Liver (tissue), 8 donors: ENCODE measurements at regions not wholly inside any gene's neighbourhood (a gene's known extent, or its start where the extent isn't known, plus 50 kb on each side); places are given as distances from the start of the nearest gene placed in this dataset.

Source experiments
- DNase-seq: peaks from one replicate; pipeline ENCODE4 v3.0.0-alpha.2; 2017; ENCODE audit warnings: low spot score
- H3K27ac ChIP-seq, 2 donors: one replicate each; pipeline ENCODE4 v1.7.0; 2013; ENCODE audit warnings: inconsistent platforms in 2 of 2, low read length in 2 of 2, control low read depth in 1 of 2, low read depth in 1 of 2, mild to moderate bottlenecking in 1 of 2
- H3K27me3 ChIP-seq, 4 donors: one replicate each; pipeline versions ENCODE4 v1.6.1 to v1.7.0; 2013; ENCODE audit warnings: low read length in 3 of 4, inconsistent platforms in 1 of 4, mild to moderate bottlenecking in 1 of 4, moderate library complexity in 1 of 4; ENCODE audit not compliant: control insufficient read depth in 4 of 4, insufficient read depth in 4 of 4
- H3K36me3 ChIP-seq, 4 donors: one replicate each; pipeline versions ENCODE4 v1.6.1 to v1.7.0; 2013; ENCODE audit warnings: low read length in 3 of 4, mild to moderate bottlenecking in 3 of 4, low read depth in 1 of 4, moderate library complexity in 1 of 4; ENCODE audit not compliant: control insufficient read depth in 4 of 4, insufficient read depth in 3 of 4
- H3K4me1 ChIP-seq, 4 donors: one replicate each; pipeline versions ENCODE4 v1.6.1 to v1.7.0; 2013; ENCODE audit warnings: low read length in 3 of 4, mild to moderate bottlenecking in 3 of 4, moderate library complexity in 1 of 4; ENCODE audit not compliant: control insufficient read depth in 4 of 4, insufficient read depth in 4 of 4
- H3K4me3 ChIP-seq, 3 donors: one replicate each; pipeline versions ENCODE4 v1.6.1 to v1.7.0; 2013; ENCODE audit warnings: low read length in 3 of 3, control low read depth in 1 of 3, low read depth in 1 of 3, mild to moderate bottlenecking in 1 of 3
- H3K9ac ChIP-seq, 2 donors: one replicate each; pipeline ENCODE4 v1.7.0; 2013; ENCODE audit warnings: low read length in 2 of 2, mild to moderate bottlenecking in 2 of 2, moderate library complexity in 2 of 2, control low read depth in 1 of 2, low read depth in 1 of 2
- H3K9me3 ChIP-seq, 4 donors: one replicate each; pipeline versions ENCODE4 v1.6.1 to v1.7.0; 2013; ENCODE audit warnings: low read length in 3 of 4; ENCODE audit not compliant: control insufficient read depth in 4 of 4
- EGR1 ChIP-seq, 2 donors: IDR thresholded peaks; 2 replicates each; pipeline ENCODE4 v1.6.1; 2016 to 2018; ENCODE audit warnings: antibody characterized with exemption in 2 of 2, low read depth in 2 of 2
- FOXA1 ChIP-seq: IDR thresholded peaks from 2 replicates; pipeline ENCODE4 v1.6.1; 2016; ENCODE audit warnings: antibody characterized with exemption
- FOXA2 ChIP-seq: IDR thresholded peaks from 2 replicates; pipeline ENCODE4 v1.6.1; 2016; ENCODE audit warnings: antibody characterized with exemption
- GABPA ChIP-seq, 2 donors: IDR thresholded peaks in 1 of 2; conservative IDR thresholded peaks in 1 of 2; 2 replicates each; pipeline ENCODE4 v1.6.1; 2016; ENCODE audit warnings: antibody characterized with exemption in 2 of 2, mild to moderate bottlenecking in 1 of 2, moderate library complexity in 1 of 2
- HNF4A ChIP-seq, 2 donors: conservative IDR thresholded peaks; 2 replicates each; pipeline ENCODE4 v1.6.1; 2016; ENCODE audit warnings: antibody characterized with exemption in 2 of 2, mild to moderate bottlenecking in 2 of 2
- HNF4G ChIP-seq: IDR thresholded peaks from 2 replicates; pipeline ENCODE4 v1.6.1; 2016; ENCODE audit warnings: antibody characterized with exemption
- JUND ChIP-seq, 2 donors: IDR thresholded peaks; 2 replicates each; pipeline ENCODE4 v1.6.1; 2016; ENCODE audit warnings: antibody characterized with exemption in 2 of 2
- MAX ChIP-seq: IDR thresholded peaks from 2 replicates; pipeline ENCODE4 v1.6.1; 2016; ENCODE audit warnings: antibody characterized with exemption
- NR2F2 ChIP-seq: IDR thresholded peaks from 2 replicates; pipeline ENCODE4 v1.6.1; 2016; ENCODE audit warnings: antibody characterized with exemption
- RAD21 ChIP-seq, 2 donors: IDR thresholded peaks; 2 replicates each; pipeline ENCODE4 v1.6.1; 2016; ENCODE audit warnings: antibody characterized with exemption in 2 of 2, mild to moderate bottlenecking in 2 of 2
- REST ChIP-seq: IDR thresholded peaks from 2 replicates; pipeline ENCODE4 v1.6.1; 2016; ENCODE audit warnings: antibody characterized with exemption, mild to moderate bottlenecking
- RXRA ChIP-seq, 2 donors: IDR thresholded peaks; 2 replicates each; pipeline ENCODE4 v1.6.1; 2017 to 2018; ENCODE audit warnings: antibody characterized with exemption in 2 of 2, mild to moderate bottlenecking in 1 of 2
- SP1 ChIP-seq: IDR thresholded peaks from 2 replicates; pipeline ENCODE4 v1.6.1; 2018; ENCODE audit warnings: antibody characterized with exemption, mild to moderate bottlenecking
- TAF1 ChIP-seq: conservative IDR thresholded peaks from 2 replicates; pipeline ENCODE4 v1.6.1; 2016; ENCODE audit warnings: antibody characterized with exemption, mild to moderate bottlenecking
- YY1 ChIP-seq: IDR thresholded peaks from 2 replicates; pipeline ENCODE4 v1.6.1; 2016; ENCODE audit warnings: antibody characterized with exemption, mild to moderate bottlenecking
- WGBS: extraction: QIAGEN DNeasy Blood & Tissue Kit; methylation state at CpG from one replicate; pipeline ENCODE4 v1.1.7; 2013; 5-methylcytosine and 5-hydroxymethylcytosine counted together
- TF ChIP-seq, protein P1 (sequence below): IDR thresholded peaks from 2 replicates; pipeline ENCODE4 v1.6.1; 2016; ENCODE audit warnings: antibody characterized with exemption
- TF ChIP-seq, protein P2 (sequence below): fragments of 150-350 bp; IDR thresholded peaks from 2 replicates; pipeline ENCODE4 v1.5.1; 2017; ENCODE audit warnings: improper control_type of control experiment, low read depth, low read length; ENCODE audit not compliant: missing input control
- donor health status: healthy.
- donor health status: healthy.
- donor health status: healthy.
- donor health status: healthy.
- donor health status: healthy.

DNA sequence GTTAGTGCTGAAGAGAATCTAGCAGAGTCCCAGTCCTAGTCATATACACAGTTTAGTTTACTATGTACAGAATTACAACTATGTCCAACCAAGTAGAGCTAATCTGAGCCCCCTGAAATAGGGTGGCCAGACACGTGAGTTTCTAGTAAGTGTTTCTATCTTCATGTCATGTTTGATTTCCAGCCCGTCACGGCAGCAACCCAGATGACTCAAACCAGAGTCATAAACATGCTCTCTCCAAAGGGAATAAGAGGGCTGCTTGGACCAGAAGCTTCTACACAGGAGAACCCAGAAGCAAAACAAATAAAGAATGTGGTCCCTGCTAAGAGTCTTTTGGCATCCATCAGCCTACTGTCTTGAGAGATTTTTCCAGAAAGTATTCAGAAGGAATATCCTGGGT, 64.9 kb upstream of the WIPF1 start:
- no peak for TF ChIP-seq HNF4A (conservative IDR thresholded peaks at IDR 0.05)
- TF ChIP-seq GABPA (IDR thresholded peaks at IDR 0.05 in 1 of 2, conservative IDR thresholded peaks at IDR 0.05 in 1 of 2) = no peak
- TF ChIP-seq SP1 = no peak
- no peak for TF ChIP-seq RAD21 (IDR thresholded peaks at IDR 0.05)
- TF ChIP-seq RXRA (IDR thresholded peaks at IDR 0.05) = no peak
- TF ChIP-seq, protein P1, sequence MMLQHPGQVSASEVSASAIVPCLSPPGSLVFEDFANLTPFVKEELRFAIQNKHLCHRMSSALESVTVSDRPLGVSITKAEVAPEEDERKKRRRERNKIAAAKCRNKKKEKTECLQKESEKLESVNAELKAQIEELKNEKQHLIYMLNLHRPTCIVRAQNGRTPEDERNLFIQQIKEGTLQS = no peak
- TF ChIP-seq NR2F2 = no peak
- no peak for TF ChIP-seq YY1
- no peak for TF ChIP-seq TAF1
- no peak for TF ChIP-seq HNF4G
- TF ChIP-seq FOXA1 = no peak
- no peak for TF ChIP-seq MAX
- TF ChIP-seq REST = no peak
- TF ChIP-seq, protein P2, sequence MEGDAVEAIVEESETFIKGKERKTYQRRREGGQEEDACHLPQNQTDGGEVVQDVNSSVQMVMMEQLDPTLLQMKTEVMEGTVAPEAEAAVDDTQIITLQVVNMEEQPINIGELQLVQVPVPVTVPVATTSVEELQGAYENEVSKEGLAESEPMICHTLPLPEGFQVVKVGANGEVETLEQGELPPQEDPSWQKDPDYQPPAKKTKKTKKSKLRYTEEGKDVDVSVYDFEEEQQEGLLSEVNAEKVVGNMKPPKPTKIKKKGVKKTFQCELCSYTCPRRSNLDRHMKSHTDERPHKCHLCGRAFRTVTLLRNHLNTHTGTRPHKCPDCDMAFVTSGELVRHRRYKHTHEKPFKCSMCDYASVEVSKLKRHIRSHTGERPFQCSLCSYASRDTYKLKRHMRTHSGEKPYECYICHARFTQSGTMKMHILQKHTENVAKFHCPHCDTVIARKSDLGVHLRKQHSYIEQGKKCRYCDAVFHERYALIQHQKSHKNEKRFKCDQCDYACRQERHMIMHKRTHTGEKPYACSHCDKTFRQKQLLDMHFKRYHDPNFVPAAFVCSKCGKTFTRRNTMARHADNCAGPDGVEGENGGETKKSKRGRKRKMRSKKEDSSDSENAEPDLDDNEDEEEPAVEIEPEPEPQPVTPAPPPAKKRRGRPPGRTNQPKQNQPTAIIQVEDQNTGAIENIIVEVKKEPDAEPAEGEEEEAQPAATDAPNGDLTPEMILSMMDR = no peak
- TF ChIP-seq FOXA2 = no peak
- Histone ChIP-seq H3K4me1 (peaks cover 0 to 3% (median 0%) of the 10 kb centered on the region in 4 donors), H3K9me3 (no peaks in the 10 kb centered on the region), H3K27ac (no peak overlapping the region), H3K9ac (no peak overlapping the region), H3K36me3 (no peaks in the 10 kb centered on the region), H3K27me3 (no peaks in the 10 kb centered on the region), H3K4me3 (no peak overlapping the region)
- DNase-seq = no peak
- 84% methylated on average over 3 of the region's 3 CpGs for WGBS

GRCh38 chr2:174660984-174661675, 63.5 kb upstream of the WIPF1 start:
- H3K36me3 ChIP-seq = no peaks in the 10 kb centered on the region
- WGBS = 89% methylated on average over 9 of the region's 9 CpGs
- TF ChIP-seq EGR1 (IDR thresholded peaks at IDR 0.05; ENCODE audit: low read depth in 2 of 2) (no peak), HNF4A (conservative IDR thresholded peaks at IDR 0.05) (no peak), MAX (no peak), JUND (IDR thresholded peaks at IDR 0.05) (no peak), REST (no peak), TAF1 (no peak), HNF4G (no peak), GABPA (IDR thresholded peaks at IDR 0.05 in 1 of 2, conservative IDR thresholded peaks at IDR 0.05 in 1 of 2) (no peak), RXRA (IDR thresholded peaks at IDR 0.05) (no peak), SP1 (no peak), NR2F2 (no peak), RAD21 (IDR thresholded peaks at IDR 0.05) (no peak)
- TF ChIP-seq, protein P2 = no peak
- TF ChIP-seq, protein P1 = no peak

More at GRCh38 chr2:174660984-174661675, 63.5 kb upstream of the WIPF1 start:
- DNase-seq = no peak
- no peak overlapping the region for H3K4me3 ChIP-seq
- no peaks in the 10 kb centered on the region for H3K9me3 ChIP-seq
- no peak overlapping the region for H3K27ac ChIP-seq
- H3K4me1 ChIP-seq = no peaks in the 10 kb centered on the region
- no peak overlapping the region for H3K9ac ChIP-seq
- H3K27me3 ChIP-seq = no peaks in the 10 kb centered on the region
